ENCODE measurements at regions not wholly inside any gene's neighbourhood (a gene's known extent, or its start where the extent isn't known, plus 50 kb on each side); places are given as distances from the start of the nearest gene placed in this dataset.
A peak's percentile ranks its signal among the peaks of the same experiment; 100 is the strongest.
"Not testable (repeated sequence)": the region's sequence is repeated elsewhere in the genome, so short reads cannot be mapped to it uniquely, and the experiment has no call there.

- no peak for DNase-seq
These were observed 59.9 kb downstream of the GPR65 start for GRCh38 chr14:88064841-88065240.

- no peak for DNase-seq
These were observed 64.7 kb downstream of the GPR65 start for GRCh38 chr14:88069677-88070076.

GRCh38 chr14:88075269-88075981 lies 70.5 kb downstream of the GPR65 start:
- no peak for DNase-seq

- no peak for DNase-seq
These were observed 73.6 kb downstream of the GPR65 start for GRCh38 chr14:88078525-88078924.

- DNase-seq: no peak
These were observed 74.7 kb downstream of the GPR65 start for GRCh38 chr14:88079624-88080023.

GRCh38 chr14:88085736-88086135 lies 80.8 kb downstream of the GPR65 start:
- no peak for DNase-seq

- no peak for DNase-seq
These were observed 84.5 kb downstream of the GPR65 start for GRCh38 chr14:88089445-88089844.

GRCh38 chr14:88092529-88092928 lies 87.6 kb downstream of the GPR65 start:
- no peak for DNase-seq

GRCh38 chr14:88095791-88096190 lies 90.9 kb downstream of the GPR65 start:
- DNase-seq: no peak

- DNase-seq: no peak
These were observed 93.2 kb downstream of the GPR65 start for GRCh38 chr14:88098163-88098562.

GRCh38 chr14:88104710-88105109 lies 99.8 kb downstream of the GPR65 start:
- DNase-seq: no peak

- DNase-seq: no peak
These were observed 101.4 kb downstream of the GPR65 start for GRCh38 chr14:88106377-88106776.

GRCh38 chr14:88127669-88128068 lies 122.7 kb downstream of the GPR65 start:
- not testable (repeated sequence) for DNase-seq

GRCh38 chr14:88128816-88129215 lies 123.9 kb downstream of the GPR65 start:
- DNase-seq: peak; percentile 4

GRCh38 chr14:88129306-88130056 lies 124.5 kb downstream of the GPR65 start:
- peak; percentile 16 for DNase-seq

- no peak for DNase-seq
These were observed 125.1 kb downstream of the GPR65 start for GRCh38 chr14:88130057-88130432.
